OCI-LY1 (cell line): ENCODE measurements at regions not wholly inside any gene's neighbourhood (a gene's known extent, or its start where the extent isn't known, plus 50 kb on each side); places are given as distances from the start of the nearest gene placed in this dataset.

ENCODE experiments used
- CTCF ChIP-seq: fragments of 200-600 bp; sonication (generic), shearing (Covaris generic); IDR thresholded peaks from 2 replicates; pipeline ENCODE4 v1.5.1; 2017; ENCODE audit warnings: mild to moderate bottlenecking, antibody characterized with exemption, low read length, moderate library complexity, mixed read lengths
- EZH2 ChIP-seq: fragments of 200-600 bp; sonication (generic), shearing (Covaris generic); IDR thresholded peaks from 2 replicates; pipeline ENCODE4 v1.8.0; 2017; ENCODE audit warnings: borderline replicate concordance, mixed run types, mild to moderate bottlenecking, antibody characterized with exemption, low read length, moderate library complexity, mixed read lengths

GRCh38 chr5:124179819-124180218, 566.6 kb downstream of the ZNF608 start:
- TF ChIP-seq EZH2 (no peak), CTCF (no peak)
